NB4 (cell line): ENCODE measurements at regions not wholly inside any gene's neighbourhood (a gene's known extent, or its start where the extent isn't known, plus 50 kb on each side); places are given as distances from the start of the nearest gene placed in this dataset.

Experiments used
- DNase-seq: peaks from one replicate; pipeline ENCODE4 v3.0.0; 2010; ENCODE audit warnings: low read depth
- H3K4me3 ChIP-seq: one replicate; pipeline ENCODE4 v1.5.1; 2011; ENCODE audit warnings: mild to moderate bottlenecking, low read depth, low read length, moderate library complexity
- MAX ChIP-seq: IDR thresholded peaks from 2 replicates; pipeline ENCODE4 v1.6.1; 2011; ENCODE audit warnings: low read depth, low read length
- MYC ChIP-seq: IDR thresholded peaks from 2 replicates; pipeline ENCODE4 v1.6.1; 2011; ENCODE audit warnings: low read depth, low read length
- POLR2A ChIP-seq: IDR thresholded peaks from 2 replicates; pipeline ENCODE4 v1.6.1; 2011; ENCODE audit warnings: mild to moderate bottlenecking; ENCODE audit not compliant: insufficient read length; ENCODE audit errors: extremely low read depth
- TF ChIP-seq, protein P1 (sequence below): IDR thresholded peaks from one replicate; pipeline ENCODE4 v1.5.1; 2012; ENCODE audit warnings: low read depth, low read length

DNA sequence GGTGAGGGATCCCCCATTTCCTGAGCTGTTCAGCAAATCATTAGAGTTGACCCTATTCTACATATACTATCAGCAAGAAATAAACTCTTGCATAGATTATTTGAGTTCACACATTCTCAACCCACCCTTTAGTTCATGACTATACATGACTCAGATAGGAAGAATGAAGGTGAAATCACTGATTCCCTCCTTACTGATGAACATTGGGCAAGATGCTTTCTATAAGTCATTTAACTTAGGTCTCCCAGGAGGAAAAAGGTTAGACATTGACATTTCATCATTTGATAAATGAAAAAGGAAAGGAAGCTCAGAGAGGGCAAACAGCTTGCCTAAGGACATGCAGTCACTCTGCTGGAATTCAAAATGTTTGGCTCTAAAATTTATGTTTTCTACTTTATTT lies 408.0 kb downstream of the TMEM182 start:
- no peak overlapping the region for H3K4me3 ChIP-seq
- TF ChIP-seq MAX (no peak), MYC (no peak), POLR2A (no peak)
- TF ChIP-seq, protein P1, sequence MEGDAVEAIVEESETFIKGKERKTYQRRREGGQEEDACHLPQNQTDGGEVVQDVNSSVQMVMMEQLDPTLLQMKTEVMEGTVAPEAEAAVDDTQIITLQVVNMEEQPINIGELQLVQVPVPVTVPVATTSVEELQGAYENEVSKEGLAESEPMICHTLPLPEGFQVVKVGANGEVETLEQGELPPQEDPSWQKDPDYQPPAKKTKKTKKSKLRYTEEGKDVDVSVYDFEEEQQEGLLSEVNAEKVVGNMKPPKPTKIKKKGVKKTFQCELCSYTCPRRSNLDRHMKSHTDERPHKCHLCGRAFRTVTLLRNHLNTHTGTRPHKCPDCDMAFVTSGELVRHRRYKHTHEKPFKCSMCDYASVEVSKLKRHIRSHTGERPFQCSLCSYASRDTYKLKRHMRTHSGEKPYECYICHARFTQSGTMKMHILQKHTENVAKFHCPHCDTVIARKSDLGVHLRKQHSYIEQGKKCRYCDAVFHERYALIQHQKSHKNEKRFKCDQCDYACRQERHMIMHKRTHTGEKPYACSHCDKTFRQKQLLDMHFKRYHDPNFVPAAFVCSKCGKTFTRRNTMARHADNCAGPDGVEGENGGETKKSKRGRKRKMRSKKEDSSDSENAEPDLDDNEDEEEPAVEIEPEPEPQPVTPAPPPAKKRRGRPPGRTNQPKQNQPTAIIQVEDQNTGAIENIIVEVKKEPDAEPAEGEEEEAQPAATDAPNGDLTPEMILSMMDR = no peak
- DNase-seq = no peak

- TF ChIP-seq MAX = no peak
- TF ChIP-seq, protein P1 = no peak
- TF ChIP-seq POLR2A = no peak
- no peak for TF ChIP-seq MYC
- no peak overlapping the region for H3K4me3 ChIP-seq
- no peak for DNase-seq
Measured at GRCh38 chr2:103172821-103173220, 411.0 kb downstream of the TMEM182 start.

DNA sequence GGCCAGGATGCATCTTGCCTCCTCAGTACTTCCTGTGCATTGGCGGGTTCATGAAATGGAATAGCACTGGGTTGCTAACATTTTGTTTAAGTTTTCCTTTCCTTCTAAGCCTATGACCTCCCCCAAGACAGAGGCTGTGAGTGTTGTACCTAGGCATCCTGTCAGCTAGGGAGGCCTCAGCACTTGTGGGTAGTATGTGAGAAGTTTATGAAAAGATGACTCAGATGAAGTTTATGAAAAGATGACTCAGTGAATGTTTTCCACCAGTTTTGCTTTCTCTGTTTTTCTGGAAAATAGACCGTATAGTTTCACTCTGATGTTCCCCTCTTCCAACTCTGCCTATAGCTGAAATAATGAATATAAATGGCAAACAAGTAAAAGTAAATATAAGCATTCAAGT lies 412.9 kb downstream of the TMEM182 start:
- no peak overlapping the region for H3K4me3 ChIP-seq
- DNase-seq = no peak
- TF ChIP-seq POLR2A = no peak
- no peak for TF ChIP-seq MYC
- TF ChIP-seq MAX = no peak
- TF ChIP-seq, protein P1 = no peak

- H3K4me3 ChIP-seq = no peak overlapping the region
- TF ChIP-seq POLR2A (no peak), MAX (no peak), MYC (no peak)
- TF ChIP-seq, protein P1 = no peak
- DNase-seq = no peak
Measured at GRCh38 chr2:103176294-103176915, 414.6 kb downstream of the TMEM182 start.

DNA sequence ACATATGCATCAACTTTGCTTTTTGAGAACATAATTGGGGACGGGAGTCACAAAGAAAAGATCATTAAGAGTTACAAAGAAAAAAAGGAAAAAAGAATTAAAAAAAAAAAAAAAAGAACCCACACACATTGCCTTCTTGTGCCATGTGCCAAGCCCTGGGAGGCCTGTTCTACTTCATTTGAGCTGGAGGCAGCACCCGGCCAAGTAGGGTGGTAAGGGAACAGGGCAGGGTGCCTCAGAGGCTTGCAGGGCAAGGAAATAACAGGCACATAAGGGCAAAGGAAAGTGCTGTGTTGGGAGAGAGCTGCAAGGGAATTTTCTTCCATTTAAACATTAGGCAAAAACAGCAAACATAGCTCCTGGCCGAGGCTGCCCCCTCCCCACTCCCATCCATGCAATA lies 418.0 kb downstream of the TMEM182 start:
- DNase-seq = no peak
- TF ChIP-seq MYC (no peak), POLR2A (no peak)
- H3K4me3 ChIP-seq = no peak overlapping the region

GRCh38 chr2:103183061-103183460 lies 421.2 kb downstream of the TMEM182 start:
- TF ChIP-seq, protein P1 = no peak
- TF ChIP-seq POLR2A (no peak), MYC (no peak), MAX (no peak)
- no peak overlapping the region for H3K4me3 ChIP-seq
- no peak for DNase-seq
